NK-92 treated with Interleukin-12 subunit alpha and Interleukin-12 subunit beta, amount 100 ng/mL, for 24 hours (cell line): ENCODE measurements at regions not wholly inside any gene's neighbourhood (a gene's known extent, or its start where the extent isn't known, plus 50 kb on each side); places are given as distances from the start of the nearest gene placed in this dataset.

Source experiments
- DNase-seq: peaks from one replicate; lab custom pipeline; 2025; lab: John Stamatoyannopoulos, UW

DNA sequence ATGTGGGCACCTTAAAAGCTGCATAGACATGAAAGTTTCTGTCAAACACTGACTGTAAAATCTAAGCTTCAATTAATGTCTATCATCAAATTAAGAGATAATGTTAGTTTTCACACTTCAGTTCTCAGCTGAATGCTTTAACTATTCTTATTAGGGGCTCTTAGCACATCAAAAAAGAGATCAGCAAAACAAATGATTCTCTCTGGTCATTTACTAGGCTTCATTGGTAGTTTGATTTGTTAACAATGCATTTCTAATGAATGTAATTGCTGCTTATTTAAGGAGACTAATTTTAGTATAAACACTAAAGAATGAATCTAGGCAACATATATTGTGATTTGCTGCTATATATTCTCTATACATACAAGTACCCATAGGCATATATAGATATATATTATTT, 1182.0 kb downstream of the MAT2B start:
- DNase-seq, result no peak

DNA sequence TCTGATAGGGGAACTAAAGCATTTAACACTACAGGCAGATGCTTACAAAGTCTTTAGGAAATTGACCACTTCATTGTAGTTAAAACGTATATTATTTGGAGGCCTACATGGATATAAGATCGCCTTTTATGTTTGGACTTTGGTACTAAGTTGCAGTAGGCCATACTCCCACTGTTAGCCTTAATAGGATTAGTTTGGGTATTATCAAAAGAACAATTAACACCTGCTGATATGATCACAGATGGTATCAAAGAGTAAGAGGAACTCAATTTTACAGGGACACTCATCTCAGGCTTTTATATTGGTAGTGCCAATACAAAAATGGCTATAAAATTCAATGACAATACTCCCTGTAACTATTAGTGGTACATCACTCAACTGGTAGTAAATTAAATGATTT, 1183.0 kb downstream of the MAT2B start:
- DNase-seq, result no peak

DNA sequence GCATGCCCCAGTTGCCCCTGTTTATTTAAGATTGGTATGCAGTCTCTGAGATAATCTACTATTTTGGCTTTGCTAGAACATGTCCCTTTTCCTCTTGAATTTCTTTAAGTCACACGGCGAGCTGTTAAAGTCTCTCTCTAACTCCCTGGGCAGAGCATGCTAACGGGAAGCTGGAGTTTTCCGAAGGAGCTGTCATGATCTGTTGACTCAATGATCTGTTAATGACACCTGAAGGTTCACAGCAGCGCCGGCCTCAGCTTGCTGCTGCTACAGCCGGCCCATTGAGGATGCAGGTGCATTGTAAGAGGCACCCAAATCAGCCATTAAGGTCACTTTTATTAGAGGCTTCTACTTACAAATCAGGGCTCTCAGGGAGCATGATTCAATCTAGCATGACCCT, 1203.4 kb downstream of the MAT2B start:
- DNase-seq, result no peak

DNA sequence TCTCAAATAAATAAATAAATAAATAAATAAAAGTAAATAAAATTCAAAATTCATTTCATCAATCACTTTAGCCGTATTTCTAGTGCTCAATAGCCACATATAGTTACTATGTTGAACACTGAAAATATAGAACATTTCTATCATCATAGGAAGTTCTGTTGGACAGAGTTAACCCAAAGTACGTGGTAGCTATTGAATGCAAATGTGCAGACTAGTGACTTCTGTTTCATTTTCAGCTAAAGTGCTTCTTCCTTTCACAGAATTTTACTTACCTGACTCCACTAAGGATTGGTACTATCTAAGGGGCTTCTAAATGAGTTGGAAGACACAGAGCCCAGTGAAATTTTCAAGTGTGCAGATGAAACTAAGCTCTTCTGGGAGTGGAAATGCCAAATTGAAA, 1208.3 kb downstream of the MAT2B start:
- DNase-seq, result no peak

DNA sequence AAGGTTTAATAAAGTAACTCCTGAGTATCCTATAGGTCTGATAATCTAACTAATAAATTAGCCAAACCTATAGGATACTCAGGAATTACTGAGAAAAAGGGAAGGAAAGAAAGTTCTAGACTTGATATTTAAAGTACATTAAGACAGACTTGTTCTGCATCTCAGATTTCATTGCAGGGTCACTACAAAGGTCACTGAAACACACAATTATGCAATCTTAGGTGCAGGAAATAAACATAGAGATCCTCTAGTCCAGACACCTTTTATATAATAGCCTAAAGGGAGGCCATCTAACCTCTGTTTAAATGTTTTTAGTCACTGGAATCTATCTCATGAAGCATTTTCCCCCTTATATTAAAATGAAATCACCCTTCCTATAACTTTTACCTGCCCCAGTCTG, 1215.7 kb downstream of the MAT2B start:
- no peak for DNase-seq

DNA sequence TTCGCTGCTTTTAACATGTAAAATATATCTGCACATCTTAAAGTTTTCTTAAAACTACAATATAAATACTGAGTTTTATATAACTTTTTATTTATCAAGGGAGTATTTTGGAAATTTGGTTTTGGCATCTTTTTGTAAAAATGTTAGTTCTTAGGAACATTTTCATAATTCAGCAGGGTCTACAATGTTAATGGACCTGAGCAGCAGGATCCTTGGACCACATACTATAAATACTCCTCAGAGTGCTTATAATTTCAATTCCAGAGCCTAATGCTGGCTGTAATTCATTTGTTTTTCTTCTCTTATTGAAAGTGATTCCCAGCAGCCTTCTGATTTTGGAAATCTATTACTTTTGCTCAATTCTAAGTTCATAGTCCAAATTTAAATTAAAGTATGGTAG, 1216.2 kb downstream of the MAT2B start:
- DNase-seq, result no peak

DNA sequence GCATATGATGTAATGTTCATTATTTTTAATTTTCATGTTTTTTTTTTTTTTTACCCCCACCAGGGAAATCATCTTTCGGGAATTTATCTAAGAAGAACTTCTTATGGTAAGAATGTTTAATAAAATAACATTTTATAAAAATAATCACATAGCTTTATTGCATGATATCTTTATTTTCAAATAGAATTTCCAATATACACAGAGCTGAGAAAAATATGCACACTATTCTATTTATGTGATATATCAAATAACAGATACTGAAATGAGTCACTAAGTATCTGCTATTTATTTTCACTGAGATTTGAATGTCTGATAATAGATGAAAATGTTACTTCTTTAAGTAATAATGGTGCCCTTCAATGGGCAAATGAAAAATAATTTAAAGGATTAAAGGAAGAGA, 1217.3 kb downstream of the MAT2B start:
- no peak for DNase-seq

DNA sequence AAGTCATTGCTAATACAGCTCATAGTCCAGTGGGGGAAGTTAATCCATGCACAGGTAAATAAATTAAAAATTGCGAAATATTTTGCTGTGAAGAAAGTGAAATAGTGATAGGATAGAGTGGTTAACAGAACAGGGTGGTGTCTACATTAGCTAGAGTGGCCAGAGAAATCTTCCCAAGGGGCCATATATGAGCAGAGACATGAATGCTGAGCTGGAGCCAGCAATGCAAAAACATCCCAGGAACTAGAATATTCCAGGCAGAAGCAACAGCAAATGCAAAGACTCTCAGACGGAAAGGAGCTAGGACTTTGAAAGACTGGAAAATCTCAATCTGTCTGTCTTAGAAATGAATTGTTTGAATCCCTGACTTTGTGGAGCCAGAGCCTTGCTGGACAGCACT, 1221.6 kb downstream of the MAT2B start:
- no peak for DNase-seq

DNA sequence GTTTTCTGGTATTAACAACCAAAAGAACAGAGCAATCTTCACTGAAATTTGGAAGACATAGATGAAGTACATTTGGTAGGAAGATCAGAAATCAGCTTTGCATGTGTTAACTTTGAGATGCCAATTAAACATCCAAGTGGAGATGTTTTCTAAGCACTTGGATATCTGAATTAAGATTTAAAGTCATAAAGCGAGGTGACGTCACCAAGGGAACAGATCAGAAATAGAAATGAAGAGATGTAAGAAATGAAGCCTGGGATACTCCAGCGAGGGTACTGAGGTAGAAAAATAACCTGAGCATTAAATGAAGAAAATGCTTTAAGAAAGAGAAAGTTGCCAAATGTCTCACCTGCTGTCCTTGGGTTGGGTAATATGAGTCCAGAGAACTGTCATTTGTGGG, 1223.3 kb downstream of the MAT2B start:
- DNase-seq, result no peak

DNA sequence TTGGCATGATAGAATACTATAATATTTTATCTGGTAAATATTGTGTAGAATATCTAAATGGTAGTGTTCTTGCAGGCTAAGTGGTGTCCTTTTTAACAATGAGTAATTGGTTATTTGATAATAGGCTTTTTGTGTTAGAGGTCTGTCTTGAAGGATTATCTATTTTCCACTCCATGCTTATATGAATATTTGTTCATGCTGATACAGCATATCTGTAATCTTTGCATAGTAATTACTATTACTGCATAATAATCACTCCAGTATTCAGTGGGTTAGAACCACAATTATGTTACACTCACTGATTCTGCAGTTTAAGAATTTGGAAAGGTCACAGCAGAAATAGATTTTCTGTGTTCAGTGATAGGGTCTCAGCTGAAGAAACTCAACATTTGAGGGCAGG, 1229.9 kb downstream of the MAT2B start:
- no peak for DNase-seq

DNA sequence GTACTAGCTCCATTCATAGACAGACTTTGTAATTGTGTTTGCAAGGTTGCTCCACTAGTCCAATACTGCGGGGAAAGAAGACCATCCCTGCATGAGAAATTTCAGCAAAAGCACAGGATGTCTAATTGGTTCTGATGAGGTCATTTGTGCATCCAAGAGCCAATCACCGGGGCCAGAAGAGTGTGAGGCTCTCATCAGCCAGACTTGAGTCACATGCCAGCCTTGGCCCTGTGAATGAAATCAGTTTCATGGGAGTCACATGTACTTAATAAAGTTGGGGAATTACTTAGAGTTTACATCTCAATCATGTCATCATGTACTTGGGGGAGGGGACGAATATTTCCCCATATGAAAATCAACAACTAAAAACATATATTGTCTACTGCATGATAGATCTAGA, 1236.0 kb downstream of the MAT2B start:
- peak; percentile 29 for DNase-seq

DNA sequence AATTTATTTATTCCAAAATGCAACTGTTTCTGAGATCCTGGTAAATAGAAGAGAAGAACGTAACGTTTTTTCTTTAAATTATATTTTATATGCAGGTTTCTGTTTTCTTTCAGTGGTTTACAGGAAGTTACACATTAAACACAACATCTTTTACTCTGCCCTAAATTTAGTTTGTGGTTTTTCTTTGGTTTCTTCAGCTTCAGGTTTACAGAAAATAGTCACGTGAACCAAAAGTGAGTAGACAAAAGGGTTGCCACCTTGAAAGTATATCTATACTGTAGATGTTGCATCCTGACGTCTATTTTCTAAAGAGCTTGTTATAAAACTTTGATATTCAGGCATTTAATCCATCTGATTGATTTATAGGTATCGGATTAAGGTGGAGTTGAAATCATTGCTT, 1236.6 kb downstream of the MAT2B start:
- no peak for DNase-seq

DNA sequence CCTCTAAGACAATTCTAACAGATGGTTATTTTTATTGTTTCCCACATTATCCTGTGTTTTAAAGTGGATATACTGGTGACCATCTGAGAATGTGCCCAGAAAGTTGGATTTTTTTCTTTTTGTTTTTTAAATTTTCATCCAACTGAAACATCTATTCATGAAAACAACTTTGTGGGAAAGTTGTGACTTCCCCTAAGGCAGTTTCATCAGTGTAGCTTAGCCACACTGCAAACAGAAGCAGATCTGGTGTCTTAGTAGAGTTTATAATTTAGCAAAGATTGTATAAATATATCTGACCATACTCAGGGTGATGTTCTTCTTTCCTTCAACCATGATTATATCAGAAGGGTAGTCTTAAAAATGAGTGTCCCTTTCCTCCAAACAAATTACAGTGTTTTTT, 1241.3 kb downstream of the MAT2B start:
- no peak for DNase-seq

DNA sequence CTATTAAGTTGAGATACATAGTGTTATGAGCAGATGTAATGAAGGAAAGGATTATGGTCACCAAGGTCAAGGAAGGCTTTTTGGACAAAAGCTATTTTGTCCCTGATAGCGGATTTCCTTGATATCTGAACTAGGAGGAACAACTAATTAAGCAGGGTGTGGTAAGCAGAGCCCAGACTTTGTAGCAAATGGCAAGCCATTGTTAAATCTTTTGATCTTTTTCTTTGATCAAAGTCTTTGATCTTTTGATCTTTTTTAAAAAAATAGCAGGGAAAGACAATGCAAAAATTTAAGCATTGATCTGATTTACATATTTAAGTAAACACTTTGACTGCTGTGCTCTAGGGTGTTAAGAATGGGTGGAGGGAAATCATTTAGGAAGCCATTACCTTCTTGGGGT, 1242.0 kb downstream of the MAT2B start:
- no peak for DNase-seq

DNA sequence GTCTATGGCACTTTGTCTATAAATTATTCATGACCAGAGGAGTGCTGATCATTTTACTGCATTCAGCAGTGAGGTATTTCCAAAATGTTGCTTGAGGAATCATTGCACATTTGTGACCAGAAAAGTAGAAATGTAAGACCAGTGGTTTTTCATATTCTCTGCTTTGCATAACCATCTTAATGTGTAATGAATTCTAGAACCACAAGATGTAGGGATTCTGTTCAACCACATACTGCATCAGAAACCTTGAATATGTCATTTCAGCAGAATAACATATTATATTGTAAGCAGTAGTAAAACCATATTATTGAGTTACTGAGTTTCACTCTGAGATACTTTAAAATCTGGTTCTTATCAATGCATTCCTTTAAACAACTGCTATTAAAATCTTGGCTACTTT, 1243.4 kb downstream of the MAT2B start:
- no peak for DNase-seq

DNA sequence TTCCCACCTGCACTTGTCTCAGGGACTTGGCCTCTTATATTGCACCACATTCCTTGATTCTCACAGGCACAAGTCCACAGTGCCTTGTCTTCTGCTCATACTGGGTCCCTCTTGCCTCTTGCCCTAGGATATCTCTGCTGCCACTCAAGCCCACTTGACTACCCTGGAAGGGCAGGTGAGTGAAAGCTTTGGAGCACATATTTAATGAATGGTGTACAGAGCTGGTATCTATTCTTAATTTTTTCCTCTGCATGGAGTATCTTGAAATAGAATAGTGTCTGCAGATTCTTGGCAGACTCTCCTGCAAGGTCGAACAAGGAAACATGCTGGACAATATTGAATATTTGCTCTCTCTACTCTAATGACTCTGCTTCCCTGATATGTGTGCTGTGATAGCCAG, 1248.0 kb downstream of the MAT2B start:
- DNase-seq, result no peak

DNA sequence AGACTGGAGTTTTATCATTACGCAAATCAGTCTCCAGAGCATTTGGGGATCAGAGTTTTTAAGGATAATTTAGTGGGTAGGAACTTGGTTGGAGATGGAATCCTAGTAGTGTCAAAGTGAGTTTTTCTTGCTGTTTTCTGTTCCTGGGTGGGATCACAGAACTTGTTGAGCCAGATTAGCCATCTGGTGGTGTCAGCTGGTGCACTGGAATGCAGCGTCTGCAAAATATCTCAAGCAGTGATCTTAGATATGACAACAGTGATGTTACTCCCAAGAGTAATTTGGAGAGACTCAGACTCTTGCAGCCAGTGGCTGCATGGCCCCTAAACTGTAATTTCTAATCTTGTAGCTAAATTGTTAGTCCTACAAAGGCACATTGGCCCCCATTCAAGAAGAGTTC, 1257.8 kb downstream of the MAT2B start:
- no peak for DNase-seq

DNA sequence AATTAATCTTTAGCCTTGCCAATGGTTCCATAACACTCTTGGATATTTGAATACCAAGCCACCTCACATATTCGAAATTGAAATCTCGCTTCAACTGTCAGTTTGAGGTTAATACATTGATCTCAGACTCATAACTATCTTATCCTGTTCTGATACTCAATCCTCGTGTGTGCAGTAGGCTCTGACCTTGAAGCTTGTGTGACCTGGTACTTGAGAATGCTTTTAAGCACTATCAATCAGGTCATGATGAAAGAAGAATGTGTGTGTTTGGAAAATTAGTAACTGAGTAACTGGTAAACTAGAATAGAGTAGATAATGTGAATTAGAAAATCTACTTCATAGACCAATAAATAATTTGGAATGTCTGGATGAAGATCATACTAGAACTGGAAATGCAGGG, 1266.7 kb downstream of the MAT2B start:
- DNase-seq, result no peak

DNA sequence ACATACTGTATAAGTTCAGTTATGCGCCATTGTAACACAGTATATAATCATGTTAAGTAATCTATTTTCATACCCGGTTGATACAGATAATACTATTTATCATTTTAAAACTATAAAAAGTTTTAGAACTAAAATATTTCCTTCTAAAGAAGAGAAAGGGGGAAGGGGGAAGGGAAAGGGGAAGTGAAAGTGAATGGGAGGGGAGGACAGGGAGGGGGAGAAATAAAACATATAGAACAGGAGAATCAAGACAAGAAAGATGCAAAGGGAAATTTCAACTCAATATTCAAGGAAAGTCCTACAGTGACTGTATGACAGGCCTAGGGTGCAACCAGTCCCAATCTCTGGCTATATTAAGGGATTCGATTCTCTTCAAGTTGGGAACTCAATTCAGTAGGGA, 1278.8 kb downstream of the MAT2B start:
- no peak for DNase-seq

DNA sequence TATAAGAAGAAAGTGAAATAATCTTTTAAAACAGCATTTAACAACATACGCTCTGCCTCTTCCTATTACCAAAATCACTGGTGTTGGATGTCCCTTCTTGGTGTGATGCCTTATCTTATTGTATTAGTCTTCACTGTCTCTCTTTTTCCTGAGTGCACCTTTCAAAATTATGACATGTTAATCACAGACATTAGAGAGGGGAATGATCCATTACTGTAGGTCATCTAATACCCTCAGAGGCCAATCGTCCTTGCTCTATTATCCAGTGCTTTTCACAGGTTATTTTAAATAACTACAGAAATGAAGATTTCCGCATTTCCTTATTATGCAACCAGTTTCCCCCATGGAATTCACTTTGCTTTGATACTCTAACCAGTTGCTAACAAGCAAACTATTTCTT, 1292.7 kb downstream of the MAT2B start:
- no peak for DNase-seq

DNA sequence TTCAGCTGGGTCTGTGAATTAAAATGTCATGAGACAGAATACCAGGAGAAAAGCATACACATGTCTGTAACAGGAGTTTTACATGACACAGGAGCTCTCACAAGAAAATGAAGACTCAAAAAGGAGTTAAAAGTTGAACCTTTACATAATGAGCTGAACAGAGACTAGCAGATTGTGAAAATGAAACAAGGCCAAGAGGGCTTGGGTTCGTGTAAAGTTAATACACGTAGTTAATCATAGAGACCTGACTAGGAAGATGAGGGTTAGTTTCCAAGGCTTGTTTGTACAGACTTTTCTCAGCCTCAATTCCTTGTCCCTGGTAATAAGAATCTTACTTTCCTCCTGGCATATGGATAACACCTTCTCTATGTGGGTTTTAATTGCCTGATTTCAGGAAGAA, 1294.0 kb downstream of the MAT2B start:
- DNase-seq, result no peak

DNA sequence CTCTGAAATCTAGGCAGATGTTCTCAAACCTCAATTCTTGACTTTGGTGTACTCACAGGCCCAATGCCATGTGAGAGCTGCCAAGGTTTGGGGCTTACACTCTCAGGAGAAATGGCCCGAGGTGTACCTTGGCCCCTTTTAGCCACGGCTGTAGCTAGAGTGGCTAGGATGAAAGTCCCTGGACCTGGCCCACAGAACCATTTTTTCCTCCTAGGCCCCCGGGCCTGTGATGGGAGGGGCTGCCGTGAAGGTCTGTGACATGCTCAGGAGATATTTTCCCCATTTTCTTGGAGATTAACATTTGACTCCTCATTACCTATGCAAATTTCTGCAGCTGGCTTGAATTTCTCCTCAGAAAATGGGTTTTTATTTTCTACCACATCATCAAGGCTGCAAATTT, 1296.5 kb downstream of the MAT2B start:
- no peak for DNase-seq

DNA sequence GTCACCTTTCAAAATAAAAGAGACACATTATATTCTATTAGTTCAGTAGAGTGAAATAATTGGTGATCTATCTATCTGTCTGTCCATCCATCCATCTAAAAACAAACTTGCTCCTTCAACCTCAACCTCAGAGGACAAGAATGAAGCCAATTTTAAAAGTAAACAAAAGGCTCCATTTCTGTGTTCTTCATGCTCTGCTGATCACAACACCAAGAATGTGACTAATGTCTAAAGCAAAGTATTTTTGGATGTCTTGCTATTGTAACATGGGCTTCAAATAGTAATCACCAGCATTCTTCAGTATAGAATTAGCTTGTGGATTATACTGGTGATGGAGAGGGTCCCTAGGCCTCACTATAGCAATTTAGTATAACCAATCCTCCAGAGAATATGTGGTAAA, 1304.4 kb downstream of the MAT2B start:
- no peak for DNase-seq

DNA sequence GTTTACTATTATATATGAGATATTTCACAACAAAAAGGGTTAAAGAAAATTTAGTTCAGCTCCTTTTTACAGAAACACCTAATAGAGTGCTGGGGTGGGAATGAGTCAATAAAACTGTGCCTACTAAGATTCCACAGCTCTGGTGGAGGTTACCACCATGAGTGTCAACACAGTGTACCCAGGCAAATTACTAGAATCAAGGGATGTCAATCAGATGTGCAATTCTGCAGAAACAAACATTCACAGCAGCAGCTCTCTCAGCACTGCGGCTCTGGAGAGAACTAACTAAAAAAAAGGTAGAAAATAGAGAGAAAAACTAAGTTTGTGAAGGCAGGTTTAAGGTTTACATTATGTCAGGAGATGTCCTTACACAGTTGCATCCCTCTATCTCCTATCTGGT, 1313.0 kb downstream of the MAT2B start:
- no peak for DNase-seq

DNA sequence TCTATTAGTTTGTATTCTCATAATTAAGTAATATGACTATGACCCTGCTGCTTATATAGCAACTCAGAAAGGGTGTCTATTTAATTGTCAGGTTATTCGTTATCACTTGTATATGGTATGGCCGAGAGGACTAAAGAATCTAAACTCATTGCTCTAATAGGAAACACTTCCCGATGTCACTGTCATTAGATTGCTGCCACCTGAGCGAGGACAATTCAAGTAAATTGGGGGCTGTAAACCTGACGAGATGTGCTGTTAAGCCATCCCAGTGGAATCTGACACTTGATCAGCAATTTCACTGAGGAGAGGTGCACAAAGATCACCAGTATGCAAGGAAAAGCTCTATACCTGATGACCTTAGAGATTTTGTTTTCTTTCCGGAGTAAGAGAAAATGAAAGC, 1319.3 kb downstream of the MAT2B start:
- no peak for DNase-seq
